Tongue (tissue), 1 donor: ENCODE measurements at regions not wholly inside any gene's neighbourhood (a gene's known extent, or its start where the extent isn't known, plus 50 kb on each side); places are given as distances from the start of the nearest gene placed in this dataset.

Experiments
- DNase-seq: peaks from one replicate; pipeline ENCODE4 v3.0.0-alpha.2; 2015

DNA sequence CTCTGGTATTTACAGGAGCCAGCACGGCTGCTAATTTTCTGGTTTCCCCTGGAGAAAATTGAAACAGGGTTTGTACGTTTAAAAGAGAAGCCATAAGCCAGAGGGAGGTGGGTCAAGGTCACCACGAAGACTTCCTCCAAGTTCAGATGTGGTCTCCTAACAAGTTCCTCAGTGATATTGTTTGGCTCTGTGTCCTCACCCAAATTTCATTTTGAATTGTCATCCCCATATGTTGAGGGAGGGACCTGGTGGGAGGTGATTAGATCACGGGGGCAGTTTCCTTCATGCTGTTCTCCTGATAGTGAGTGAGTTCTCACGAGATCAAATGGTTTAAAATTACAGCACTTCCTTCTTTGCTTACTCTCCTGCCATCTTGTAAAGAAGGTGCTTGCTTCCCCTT, 295.4 kb upstream of the DAB1 start:
- no peak for DNase-seq

DNA sequence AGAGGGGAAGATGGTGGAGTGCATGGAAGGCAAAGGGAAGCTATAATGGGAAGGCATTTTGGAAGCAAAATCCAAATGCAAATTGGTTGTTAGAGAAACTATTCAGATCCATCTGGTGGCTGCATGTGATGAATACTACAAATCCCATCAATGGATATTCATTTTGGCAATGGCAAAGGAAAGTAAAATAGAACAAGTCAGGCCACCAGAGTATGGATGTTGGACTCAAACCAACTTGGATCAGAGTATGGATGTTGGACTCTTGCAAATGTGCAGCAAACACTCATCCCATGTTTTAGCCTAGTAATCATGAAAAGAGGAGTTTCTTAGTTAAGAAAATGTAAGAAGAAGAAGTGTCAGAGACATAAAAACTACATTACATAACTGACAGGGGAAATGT, 289.6 kb upstream of the DAB1 start:
- DNase-seq = peak; percentile 65

DNA sequence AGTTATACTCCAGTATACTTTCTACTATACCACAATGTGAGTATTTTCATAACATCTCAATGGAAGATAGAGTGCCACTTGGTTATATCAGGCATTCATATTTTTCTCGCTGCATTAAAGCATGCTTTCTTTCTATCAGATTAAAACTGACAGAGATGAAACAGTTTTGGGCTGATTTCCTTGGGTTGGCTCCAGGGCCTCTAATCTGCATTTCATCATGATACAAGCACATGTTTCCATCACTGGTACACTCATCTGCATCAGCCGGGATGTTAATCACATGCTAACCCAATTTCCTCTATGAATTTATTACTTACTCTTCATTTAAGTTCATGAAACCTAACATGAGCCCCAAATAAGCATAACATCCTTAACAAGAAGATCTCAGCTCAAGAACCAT, 289.0 kb upstream of the DAB1 start:
- DNase-seq = no peak

GRCh38 chr1:57711326-57711725, 287.5 kb upstream of the DAB1 start:
- peak; percentile 62 for DNase-seq

DNA sequence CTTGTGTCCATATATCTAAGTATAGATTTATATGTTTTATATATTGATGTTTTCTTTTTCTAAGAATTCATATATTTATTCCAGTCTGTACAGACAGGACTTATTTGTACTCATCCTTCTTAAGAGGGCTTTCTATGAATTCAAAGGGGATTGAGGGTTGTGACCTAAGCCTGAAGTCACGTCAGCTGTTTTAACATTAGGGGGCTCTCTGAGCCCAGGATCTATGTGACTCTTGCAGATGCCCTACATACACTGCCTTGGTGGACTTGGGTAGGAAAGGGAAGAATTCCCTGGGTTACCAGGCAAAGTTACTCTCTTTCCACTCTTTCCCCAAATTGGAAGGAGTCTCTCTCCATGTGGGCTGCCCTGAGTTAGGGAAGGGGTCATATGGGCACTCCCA, 283.8 kb upstream of the DAB1 start:
- no peak for DNase-seq

GRCh38 chr1:57704811-57705210, 281.0 kb upstream of the DAB1 start:
- DNase-seq = no peak

- DNase-seq = no peak
Observed at GRCh38 chr1:57704231-57704630, 280.4 kb upstream of the DAB1 start.

- DNase-seq = no peak
Observed at GRCh38 chr1:57696904-57697303, 273.0 kb upstream of the DAB1 start.

- DNase-seq = no peak
Observed at GRCh38 chr1:57696043-57696442, 272.2 kb upstream of the DAB1 start.

GRCh38 chr1:57686306-57686705, 262.4 kb upstream of the DAB1 start:
- no peak for DNase-seq

- DNase-seq = peak; percentile 29
Observed at GRCh38 chr1:57683037-57683942, 259.4 kb upstream of the DAB1 start.

- DNase-seq = no peak
Observed at GRCh38 chr1:57678138-57678537, 254.3 kb upstream of the DAB1 start.

DNA sequence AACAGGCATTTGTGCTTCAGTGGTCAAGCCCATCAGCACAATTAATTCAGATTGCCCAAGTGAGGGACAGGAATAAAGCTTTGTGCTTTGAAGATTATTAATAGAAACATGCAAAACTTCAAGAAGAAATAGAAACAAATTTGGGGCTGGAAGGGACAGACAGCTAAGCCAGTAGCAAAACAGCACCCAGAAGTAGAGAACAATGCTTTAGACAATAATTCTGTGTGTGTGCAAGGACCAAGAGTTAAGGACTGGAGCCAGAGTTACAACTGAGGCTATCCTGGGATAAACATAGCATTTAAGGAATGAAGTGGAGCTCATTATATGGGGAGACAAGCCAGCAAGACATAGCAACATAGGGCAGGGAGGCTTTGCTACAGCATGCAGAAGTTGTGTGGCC, 251.9 kb upstream of the DAB1 start:
- DNase-seq = no peak

- no peak for DNase-seq
Observed at GRCh38 chr1:57674801-57675200, 250.9 kb upstream of the DAB1 start.

- no peak for DNase-seq
Observed at GRCh38 chr1:57672346-57673140, 248.7 kb upstream of the DAB1 start.

DNA sequence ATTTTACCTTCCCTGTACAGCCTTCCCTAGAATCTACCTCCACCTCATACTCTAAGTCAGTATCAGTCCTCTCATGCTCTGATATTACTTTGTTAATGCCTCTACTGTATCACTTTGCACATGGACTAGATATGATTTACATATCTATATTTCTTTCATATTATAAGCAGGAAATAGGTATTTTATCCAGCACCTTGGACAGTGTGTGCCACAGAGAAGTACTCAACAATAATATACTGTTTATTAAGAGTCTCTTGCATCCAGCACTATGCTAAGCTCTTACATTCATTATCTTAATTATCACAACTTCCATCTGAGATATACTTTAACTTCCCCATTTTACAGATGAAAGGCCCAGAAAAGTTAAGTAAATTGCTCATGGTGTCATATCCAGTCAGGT, 247.9 kb upstream of the DAB1 start:
- no peak for DNase-seq

- no peak for DNase-seq
Observed at GRCh38 chr1:57659804-57660203, 235.9 kb upstream of the DAB1 start.

DNA sequence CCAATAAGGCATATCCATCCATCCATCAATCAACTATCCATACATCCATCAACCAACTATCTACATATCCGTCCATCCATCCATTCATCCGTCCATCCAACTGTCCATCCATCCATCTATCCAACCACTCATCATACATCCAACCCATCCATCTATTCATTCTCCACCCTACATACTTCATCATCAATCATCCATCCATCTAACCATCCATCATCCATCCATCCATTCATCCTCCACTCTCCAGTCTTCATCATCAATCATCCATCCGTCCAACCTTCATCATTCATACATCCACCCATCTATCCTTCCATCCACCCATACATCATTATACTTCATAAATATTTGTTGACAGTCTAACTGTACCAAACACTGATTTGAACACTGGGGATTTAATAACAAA, 231.3 kb upstream of the DAB1 start:
- DNase-seq = no peak

GRCh38 chr1:57644667-57645066, 220.8 kb upstream of the DAB1 start:
- no peak for DNase-seq

GRCh38 chr1:57638239-57638638, 214.4 kb upstream of the DAB1 start:
- no peak for DNase-seq

DNA sequence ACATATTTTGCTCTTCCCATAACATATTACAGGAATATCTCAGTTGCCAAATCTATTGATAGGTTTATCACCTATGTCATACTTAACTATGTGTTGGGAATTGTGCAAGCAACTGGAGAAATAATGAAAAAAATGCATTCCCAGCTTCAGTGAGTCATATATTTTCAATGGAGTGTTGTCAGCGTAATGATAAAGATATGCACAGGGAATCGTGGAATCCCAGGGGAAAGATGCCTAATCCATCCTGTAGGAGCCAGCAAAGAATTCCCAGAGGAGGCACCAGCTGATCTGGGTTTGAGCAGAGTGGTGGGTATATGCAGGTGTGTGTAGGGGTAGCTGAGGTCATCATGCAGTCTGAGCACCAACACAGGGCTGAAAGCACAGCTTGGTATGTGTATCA, 213.3 kb upstream of the DAB1 start:
- no peak for DNase-seq

DNA sequence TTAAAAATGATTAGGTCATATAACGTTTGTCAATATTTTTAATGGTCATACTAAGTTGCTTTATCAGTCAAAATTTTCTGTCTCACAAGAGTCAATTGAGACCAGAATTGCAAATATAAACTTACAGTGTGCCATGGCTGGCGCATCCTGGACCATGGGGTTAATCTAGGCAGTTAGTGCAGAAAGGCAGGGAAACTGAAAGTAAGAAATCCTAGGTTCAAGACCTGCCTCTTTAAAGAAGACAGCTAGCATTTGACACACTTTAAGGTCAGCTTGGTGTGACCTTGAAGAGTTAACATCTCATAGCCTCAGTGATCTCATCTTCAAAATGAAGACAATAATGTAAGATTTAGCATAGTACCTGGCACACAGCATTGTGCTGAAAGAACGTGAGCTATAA, 210.0 kb upstream of the DAB1 start:
- no peak for DNase-seq

- DNase-seq = no peak
Observed at GRCh38 chr1:57633056-57633455, 209.2 kb upstream of the DAB1 start.

DNA sequence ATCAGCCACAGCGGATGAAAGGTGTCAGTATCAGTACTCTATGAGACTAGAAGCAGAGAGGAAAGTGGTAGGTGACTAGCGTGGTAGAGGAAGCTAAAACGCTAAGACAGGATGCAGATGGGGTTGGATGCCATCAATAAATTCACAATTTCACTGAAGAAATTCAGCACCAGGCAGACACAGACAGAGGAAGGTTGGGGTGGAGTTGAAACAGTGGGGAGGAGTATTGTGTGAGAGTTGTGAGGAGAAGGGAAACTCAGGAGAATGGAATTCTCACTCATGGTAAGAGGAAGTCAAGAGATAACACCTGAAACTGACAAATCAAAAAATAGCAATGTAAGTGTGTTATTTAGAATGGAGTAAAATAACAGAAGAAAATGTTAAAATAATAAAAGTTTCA, 208.5 kb upstream of the DAB1 start:
- DNase-seq = no peak
